ENCODE measurements at regions not wholly inside any gene's neighbourhood (a gene's known extent, or its start where the extent isn't known, plus 50 kb on each side); places are given as distances from the start of the nearest gene placed in this dataset.

DNA sequence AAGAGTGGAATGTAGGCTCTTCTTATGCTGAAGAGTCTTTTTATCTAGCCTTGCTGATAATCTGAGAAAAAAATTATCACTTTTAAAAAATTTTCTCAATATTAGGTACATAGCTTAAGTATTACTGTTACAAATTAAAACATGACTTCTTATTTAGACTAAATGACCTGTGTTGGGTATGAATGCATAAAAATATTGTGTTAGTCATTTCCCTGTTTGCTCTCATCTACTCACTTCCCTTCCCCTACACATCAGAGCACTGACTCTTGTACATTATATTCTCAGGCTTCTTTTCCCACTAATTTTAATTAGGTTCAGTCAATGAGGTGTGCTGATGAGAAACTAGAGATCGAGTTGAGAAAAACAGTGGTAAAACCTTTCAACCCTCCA, 881.0 kb downstream of the PCDH18 start:
- TF ChIP-seq, protein P1, sequence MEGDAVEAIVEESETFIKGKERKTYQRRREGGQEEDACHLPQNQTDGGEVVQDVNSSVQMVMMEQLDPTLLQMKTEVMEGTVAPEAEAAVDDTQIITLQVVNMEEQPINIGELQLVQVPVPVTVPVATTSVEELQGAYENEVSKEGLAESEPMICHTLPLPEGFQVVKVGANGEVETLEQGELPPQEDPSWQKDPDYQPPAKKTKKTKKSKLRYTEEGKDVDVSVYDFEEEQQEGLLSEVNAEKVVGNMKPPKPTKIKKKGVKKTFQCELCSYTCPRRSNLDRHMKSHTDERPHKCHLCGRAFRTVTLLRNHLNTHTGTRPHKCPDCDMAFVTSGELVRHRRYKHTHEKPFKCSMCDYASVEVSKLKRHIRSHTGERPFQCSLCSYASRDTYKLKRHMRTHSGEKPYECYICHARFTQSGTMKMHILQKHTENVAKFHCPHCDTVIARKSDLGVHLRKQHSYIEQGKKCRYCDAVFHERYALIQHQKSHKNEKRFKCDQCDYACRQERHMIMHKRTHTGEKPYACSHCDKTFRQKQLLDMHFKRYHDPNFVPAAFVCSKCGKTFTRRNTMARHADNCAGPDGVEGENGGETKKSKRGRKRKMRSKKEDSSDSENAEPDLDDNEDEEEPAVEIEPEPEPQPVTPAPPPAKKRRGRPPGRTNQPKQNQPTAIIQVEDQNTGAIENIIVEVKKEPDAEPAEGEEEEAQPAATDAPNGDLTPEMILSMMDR (IDR thresholded peaks at IDR 0.05), result no peak
- TF ChIP-seq ZFX (IDR thresholded peaks at IDR 0.05; ENCODE audit: borderline replicate concordance), result no peak
